Mesenchymal stem cell (in vitro differentiated cells and primary cell): ENCODE measurements at regions not wholly inside any gene's neighbourhood (a gene's known extent, or its start where the extent isn't known, plus 50 kb on each side); places are given as distances from the start of the nearest gene placed in this dataset.

ENCODE experiments used
- DNase-seq: peaks from one replicate; pipeline ENCODE4 v3.0.0-alpha.2; 2013
- H2AFZ ChIP-seq: one replicate; pipeline ENCODE4 v1.6.1; 2013; ENCODE audit warnings: low read depth, mild to moderate bottlenecking, control low read depth, inconsistent platforms, low read length, moderate library complexity
- H2AK5ac ChIP-seq: 2 replicates; pipeline ENCODE4 v1.6.1; 2013; ENCODE audit warnings: low read length, moderate library complexity, mild to moderate bottlenecking, inconsistent platforms; ENCODE audit not compliant: severe bottlenecking
- H2BK120ac ChIP-seq: one replicate; pipeline ENCODE4 v1.6.1; 2013; ENCODE audit warnings: low read depth, mild to moderate bottlenecking, inconsistent platforms, low read length, moderate library complexity
- H2BK12ac ChIP-seq, 2 experiments: one replicate each; pipeline ENCODE4 v1.6.1; 2013; ENCODE audit warnings: inconsistent platforms in 2 of 2, low read length in 2 of 2, mild to moderate bottlenecking in 2 of 2, moderate library complexity in 2 of 2, control low read depth in 1 of 2
- H2BK15ac ChIP-seq: one replicate; pipeline ENCODE4 v1.6.1; 2013; ENCODE audit warnings: mild to moderate bottlenecking, low read depth, inconsistent platforms; ENCODE audit not compliant: poor library complexity, severe bottlenecking
- H2BK5ac ChIP-seq: 2 replicates; pipeline ENCODE4 v1.6.1; 2013; ENCODE audit warnings: low read depth, mild to moderate bottlenecking, low read length, control low read depth, inconsistent platforms; ENCODE audit not compliant: poor library complexity, severe bottlenecking
- H3K14ac ChIP-seq, 2 experiments: one replicate each; pipeline ENCODE4 v1.6.1; 2013; ENCODE audit warnings: inconsistent platforms in 2 of 2, low read length in 2 of 2, control low read depth in 1 of 2, mild to moderate bottlenecking in 1 of 2, moderate library complexity in 1 of 2
- H3K18ac ChIP-seq, 2 experiments: one replicate each; pipeline ENCODE4 v1.6.1; 2013; ENCODE audit warnings: inconsistent platforms in 2 of 2, low read length in 2 of 2, control low read depth in 1 of 2, low read depth in 1 of 2, mild to moderate bottlenecking in 1 of 2
- H3K23ac ChIP-seq, 2 experiments: one replicate each; pipeline ENCODE4 v1.6.1; 2013; ENCODE audit warnings: inconsistent platforms in 2 of 2, low read length in 2 of 2, mild to moderate bottlenecking in 2 of 2, moderate library complexity in 2 of 2, control low read depth in 1 of 2
- H3K27ac ChIP-seq: 2 replicates; pipeline ENCODE4 v1.5.1; 2013; ENCODE audit warnings: mild to moderate bottlenecking, moderate library complexity, low read length, control low read depth, inconsistent platforms; ENCODE audit not compliant: poor library complexity, severe bottlenecking
- H3K27me3 ChIP-seq, 2 experiments: 2 replicates each; pipeline versions ENCODE4 v1.6.1 to v1.7.0; 2013; ENCODE audit warnings: low read length in 2 of 2, mild to moderate bottlenecking in 2 of 2, moderate library complexity in 2 of 2, control low read depth in 1 of 2, inconsistent platforms in 1 of 2; ENCODE audit not compliant: control insufficient read depth in 1 of 2, insufficient read depth in 1 of 2
- H3K36me3 ChIP-seq, 2 experiments: 2 replicates each; pipeline versions ENCODE4 v1.6.1 to v1.7.0; 2013; ENCODE audit warnings: low read length in 2 of 2, control low read depth in 1 of 2, inconsistent platforms in 1 of 2, low read depth in 1 of 2, mild to moderate bottlenecking in 1 of 2; ENCODE audit not compliant: insufficient read depth in 2 of 2, control insufficient read depth in 1 of 2
- H3K4ac ChIP-seq, 2 experiments: one replicate each; pipeline ENCODE4 v1.6.1; 2013; ENCODE audit warnings: inconsistent platforms in 2 of 2, low read length in 2 of 2, mild to moderate bottlenecking in 2 of 2, moderate library complexity in 2 of 2, control low read depth in 1 of 2, low read depth in 1 of 2
- H3K4me1 ChIP-seq: 2 replicates; pipeline ENCODE4 v1.6.1; 2013; ENCODE audit warnings: low read depth, low read length, control low read depth; ENCODE audit not compliant: control insufficient read depth, insufficient read depth
- H3K4me2 ChIP-seq: 2 replicates; pipeline ENCODE4 v1.6.1; 2013; ENCODE audit warnings: low read length, mild to moderate bottlenecking, inconsistent platforms; ENCODE audit not compliant: poor library complexity, severe bottlenecking
- H3K4me3 ChIP-seq, 2 experiments: 2 replicates each; pipeline versions ENCODE4 v1.5.1 to v1.7.0; 2013; ENCODE audit warnings: low read length in 2 of 2, mild to moderate bottlenecking in 2 of 2, control low read depth in 1 of 2, low read depth in 1 of 2; ENCODE audit not compliant: insufficient read depth in 1 of 2
- H3K79me1 ChIP-seq: replicated peaks from 2 replicates; pipeline ENCODE4 v1.6.1; 2013; ENCODE audit warnings: mild to moderate bottlenecking, control low read depth, low read length, inconsistent platforms; ENCODE audit not compliant: poor library complexity, severe bottlenecking
- H3K9ac ChIP-seq: 2 replicates; pipeline ENCODE4 v1.7.0; 2013; ENCODE audit warnings: mild to moderate bottlenecking, low read length, moderate library complexity
- H3K9me3 ChIP-seq: 2 replicates; pipeline ENCODE4 v1.7.0; 2013; ENCODE audit warnings: mild to moderate bottlenecking, low read length; ENCODE audit not compliant: control insufficient read depth
- H4K8ac ChIP-seq: one replicate; pipeline ENCODE4 v1.6.1; 2013; ENCODE audit warnings: inconsistent platforms, mild to moderate bottlenecking, low read length, moderate library complexity
- H4K91ac ChIP-seq: one replicate; pipeline ENCODE4 v1.6.1; 2013; ENCODE audit warnings: mild to moderate bottlenecking, low read length, inconsistent platforms
- WGBS: methylation state at CpG from one replicate; pipeline ENCODE4 v1.1.7; 2013; ENCODE audit warnings: mixed read lengths; 5-methylcytosine and 5-hydroxymethylcytosine counted together

DNA sequence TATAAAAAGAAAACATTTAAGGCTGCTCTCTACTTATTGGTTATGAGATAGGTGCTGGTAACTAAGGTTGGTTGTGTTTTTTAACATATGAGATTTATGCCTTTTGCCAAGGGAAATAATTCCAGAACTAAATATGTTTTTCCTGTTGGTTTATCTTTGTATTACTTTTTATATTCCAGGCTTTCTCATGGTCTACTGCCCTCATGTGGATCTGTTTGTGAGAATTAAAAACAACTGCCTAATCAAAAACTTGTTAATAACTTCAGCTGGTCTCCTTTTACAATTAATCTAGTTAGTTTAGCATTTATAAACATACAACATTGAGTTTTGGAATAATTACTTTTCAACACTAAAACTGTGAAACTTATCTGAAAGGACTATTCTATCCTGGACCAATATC, 1208.3 kb downstream of the ADGRL3 start:
- Histone ChIP-seq H2BK5ac (no peak overlapping the region), H2BK15ac (no peak overlapping the region), H4K8ac (no peak overlapping the region), H2AK5ac (no peak overlapping the region), H3K4me3 (no peak overlapping the region), H3K36me3 (no peaks in the 10 kb centered on the region), H3K4ac (no peak overlapping the region), H3K27me3 (no peaks in the 10 kb centered on the region), H3K4me2 (no peak overlapping the region), H2BK12ac (no peak overlapping the region), H4K91ac (no peak overlapping the region), H2BK120ac (no peak overlapping the region), H3K27ac (no peak overlapping the region), H3K18ac (no peak overlapping the region), H3K9me3 (no peaks in the 10 kb centered on the region), H3K23ac (no peak overlapping the region), H2AFZ (no peak overlapping the region), H3K9ac (no peak overlapping the region), H3K14ac (no peak overlapping the region), H3K79me1 (no peaks in the 10 kb centered on the region), H3K4me1 (no peaks in the 10 kb centered on the region)
- DNase-seq, result peak; percentile 4

DNA sequence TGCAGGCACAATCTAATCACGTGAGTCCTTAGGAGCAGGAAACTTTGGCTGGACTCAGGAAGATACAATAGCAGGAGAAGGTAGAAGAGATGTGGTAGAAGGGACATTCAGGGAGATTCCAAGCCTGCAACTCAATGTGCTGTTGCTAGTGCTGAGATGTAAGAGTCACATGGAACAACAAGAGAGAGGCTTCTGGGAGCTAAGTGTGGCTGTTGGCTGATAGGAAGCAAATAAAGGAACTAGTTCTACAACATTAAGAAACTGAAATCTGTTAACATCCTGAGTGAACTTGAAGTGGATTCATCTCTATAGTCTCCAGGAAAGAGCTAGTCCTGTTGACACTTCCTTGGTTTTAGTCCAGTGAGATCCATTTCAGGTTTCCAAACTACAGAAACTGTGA, 1207.4 kb downstream of the ADGRL3 start:
- Histone ChIP-seq H2BK12ac (no peak overlapping the region), H3K36me3 (no peaks in the 10 kb centered on the region), H2AFZ (no peak overlapping the region), H3K4me2 (no peak overlapping the region), H2BK120ac (no peak overlapping the region), H3K9me3 (no peaks in the 10 kb centered on the region), H3K4me1 (no peaks in the 10 kb centered on the region), H2BK15ac (no peak overlapping the region), H3K27me3 (no peaks in the 10 kb centered on the region), H3K23ac (no peak overlapping the region), H3K18ac (no peak overlapping the region), H3K4me3 (no peak overlapping the region), H4K91ac (no peak overlapping the region), H3K9ac (no peak overlapping the region), H2BK5ac (no peak overlapping the region), H3K27ac (no peak overlapping the region), H3K14ac (no peak overlapping the region), H3K4ac (no peak overlapping the region), H4K8ac (no peak overlapping the region), H2AK5ac (no peak overlapping the region), H3K79me1 (no peaks in the 10 kb centered on the region)
- no peak for DNase-seq
- 85% methylated on average over 1 of the region's 1 CpG for WGBS

DNA sequence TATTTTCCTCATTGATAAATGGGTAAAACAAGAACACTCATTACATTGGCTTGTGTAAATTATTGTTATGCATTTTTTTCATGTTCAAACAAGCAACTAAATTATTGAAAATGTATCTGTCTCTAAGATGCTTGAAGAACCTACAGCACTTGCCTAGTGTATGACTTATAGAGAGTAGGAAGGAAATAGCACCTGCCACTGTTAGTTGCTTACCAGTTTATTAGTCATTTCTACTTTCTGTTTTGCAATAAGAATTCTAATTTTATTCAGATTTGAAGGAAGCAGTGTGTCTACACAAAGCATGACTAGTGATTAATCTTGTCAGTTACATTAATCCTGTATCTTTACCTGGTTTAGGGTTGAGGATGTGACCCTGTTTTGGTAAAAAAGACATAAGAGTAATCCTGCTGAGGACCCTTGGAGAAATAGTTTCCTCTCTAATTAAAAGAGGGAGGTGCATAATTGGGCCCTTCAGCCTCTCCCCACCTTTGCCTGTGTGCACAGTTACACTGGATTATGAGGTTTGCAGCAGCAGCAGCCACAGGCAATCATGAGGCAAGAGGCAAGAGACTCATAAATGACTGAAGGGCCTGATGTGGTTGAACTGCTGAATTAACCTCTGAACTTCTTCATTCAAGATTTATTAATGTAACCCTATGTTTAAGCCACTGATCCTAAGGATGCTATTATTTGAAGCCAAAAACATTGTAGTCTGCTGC, 1202.1 kb downstream of the ADGRL3 start:
- H3K14ac ChIP-seq, result no peak overlapping the region
- H3K4ac ChIP-seq, result no peak overlapping the region
- H3K9ac ChIP-seq, result no peak overlapping the region
- H3K27me3 ChIP-seq, result no peaks in the 10 kb centered on the region
- DNase-seq, result no peak
- no peak overlapping the region for H2BK15ac ChIP-seq
- no peak overlapping the region for H3K27ac ChIP-seq
- no peak overlapping the region for H3K4me3 ChIP-seq
- no peak overlapping the region for H3K4me2 ChIP-seq
- H2BK5ac ChIP-seq, result no peak overlapping the region
- no peak overlapping the region for H3K23ac ChIP-seq
- no peak overlapping the region for H4K91ac ChIP-seq
- H2AK5ac ChIP-seq, result no peak overlapping the region
- H3K4me1 ChIP-seq, result no peaks in the 10 kb centered on the region
- no peak overlapping the region for H2AFZ ChIP-seq
- H4K8ac ChIP-seq, result no peak overlapping the region
- H2BK120ac ChIP-seq, result no peak overlapping the region
- no peaks in the 10 kb centered on the region for H3K79me1 ChIP-seq
- H3K36me3 ChIP-seq, result no peaks in the 10 kb centered on the region
- no peak overlapping the region for H3K18ac ChIP-seq
- no peaks in the 10 kb centered on the region for H3K9me3 ChIP-seq
- no peak overlapping the region for H2BK12ac ChIP-seq

DNA sequence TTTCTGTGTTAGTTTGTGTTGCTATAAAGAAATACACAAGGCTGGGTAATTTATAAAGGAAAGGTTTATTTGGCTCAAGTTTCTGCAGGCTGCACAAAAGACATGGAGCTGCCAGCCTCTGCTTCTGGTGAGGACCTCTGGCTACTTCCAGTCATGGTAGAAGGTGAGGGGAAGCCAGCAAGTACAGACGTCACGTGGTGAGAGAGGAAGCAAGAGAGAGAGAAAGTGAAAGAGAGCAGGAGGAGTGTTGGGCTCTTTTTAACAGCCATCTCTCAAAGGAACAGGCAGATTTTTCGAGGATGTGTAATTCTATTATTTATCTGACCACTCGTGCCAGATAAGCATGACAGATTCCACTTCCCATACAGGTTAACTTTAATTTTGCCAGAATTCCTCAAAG, 1199.1 kb downstream of the ADGRL3 start:
- Histone ChIP-seq H3K9ac (no peak overlapping the region), H3K4me2 (no peak overlapping the region), H2BK5ac (no peak overlapping the region), H2BK120ac (no peak overlapping the region), H3K27me3 (no peaks in the 10 kb centered on the region), H3K14ac (no peak overlapping the region), H3K79me1 (no peaks in the 10 kb centered on the region), H2BK12ac (no peak overlapping the region), H3K36me3 (no peaks in the 10 kb centered on the region), H2AFZ (no peak overlapping the region), H3K4me1 (no peaks in the 10 kb centered on the region), H2BK15ac (no peak overlapping the region), H4K91ac (no peak overlapping the region), H3K9me3 (no peaks in the 10 kb centered on the region), H2AK5ac (no peak overlapping the region), H3K27ac (no peak overlapping the region), H3K4me3 (no peak overlapping the region), H3K4ac (no peak overlapping the region), H4K8ac (no peak overlapping the region), H3K18ac (no peak overlapping the region), H3K23ac (no peak overlapping the region)
- 66% methylated on average over 2 of the region's 4 CpGs for WGBS
- peak; percentile 7 for DNase-seq
